IMR-90 (cell line): ENCODE measurements at regions not wholly inside any gene's neighbourhood (a gene's known extent, or its start where the extent isn't known, plus 50 kb on each side); places are given as distances from the start of the nearest gene placed in this dataset.

ENCODE experiments used
- ATAC-seq: fragments of 200-7000 bp; cut with Tn5 transposase; 2 replicates; pipeline ENCODE4 v1.9.1; 2020; ENCODE audit warnings: low read depth, mild to moderate bottlenecking, moderate library complexity
- BruUV-seq: library from RNA; stranded (reverse); fragments of 400-500 nt; replicated peaks from 2 replicates; lab custom pipeline; 2021; lab: Mats Ljungman, UMichigan
- CTCF ChIA-PET: fragments of 300-600 bp; formaldehyde crosslinking; extraction: SDS; loops from one replicate; lab custom pipeline; 2021; ENCODE audit warnings: antibody characterized with exemption; lab: Yijun Ruan, JAX
- POLR2A ChIA-PET: fragments of 300-600 bp; sonication (Branson Sonifier 250); formaldehyde crosslinking; loops from one replicate; lab custom pipeline; 2022; ENCODE audit warnings: antibody characterized with exemption; ENCODE audit not compliant: unreplicated experiment; lab: Charles Lee
- DNase-seq: peaks from one replicate; pipeline ENCODE4 v3.0.0; 2013
- H2AFZ ChIP-seq: replicated peaks from 2 replicates; pipeline ENCODE3; 2013; ENCODE audit warnings: low read length, mild to moderate bottlenecking; ENCODE audit not compliant: poor library complexity
- H2AK5ac ChIP-seq: 2 replicates; pipeline ENCODE4 v1.6.1; 2013; ENCODE audit warnings: low read depth, low read length, inconsistent platforms
- H2AK9ac ChIP-seq: replicated peaks from 2 replicates; pipeline ENCODE3; 2013; ENCODE audit warnings: mild to moderate bottlenecking, low read depth, low read length, moderate library complexity; ENCODE audit not compliant: poor library complexity
- H2BK120ac ChIP-seq: 2 replicates; pipeline ENCODE4 v1.6.1; 2013; ENCODE audit warnings: low read depth, low read length, inconsistent platforms
- H2BK15ac ChIP-seq: 3 replicates; pipeline ENCODE4 v1.6.1; 2013; ENCODE audit warnings: low read depth, low read length, inconsistent platforms
- H2BK20ac ChIP-seq: 2 replicates; pipeline ENCODE4 v1.6.1; 2013; ENCODE audit warnings: low read depth, mild to moderate bottlenecking, inconsistent platforms, low read length, moderate library complexity
- H2BK5ac ChIP-seq: 2 replicates; pipeline ENCODE4 v1.6.1; 2013; ENCODE audit warnings: mild to moderate bottlenecking, low read depth, low read length, inconsistent platforms; ENCODE audit not compliant: poor library complexity, severe bottlenecking
- H3K14ac ChIP-seq: replicated peaks from 2 replicates; pipeline ENCODE4 v1.6.1; 2013; ENCODE audit warnings: low read depth, low read length, inconsistent platforms
- H3K18ac ChIP-seq: 2 replicates; pipeline ENCODE4 v1.6.1; 2013; ENCODE audit warnings: low read depth, low read length, control low read depth
- H3K23ac ChIP-seq: 2 replicates; pipeline ENCODE4 v1.6.1; 2013; ENCODE audit warnings: low read depth, low read length, inconsistent platforms
- H3K27ac ChIP-seq: 2 replicates; pipeline ENCODE4 v1.5.1; 2013; ENCODE audit warnings: mild to moderate bottlenecking, control low read depth, low read length; ENCODE audit not compliant: insufficient read depth
- H3K27me3 ChIP-seq: 2 replicates; pipeline ENCODE4 v1.6.1; 2013; ENCODE audit warnings: low read length; ENCODE audit not compliant: control insufficient read depth, insufficient read depth
- H3K36me3 ChIP-seq: 2 replicates; pipeline ENCODE4 v1.6.1; 2013; ENCODE audit warnings: low read length, mixed read lengths; ENCODE audit not compliant: control insufficient read depth, insufficient read depth
- H3K4ac ChIP-seq: 2 replicates; pipeline ENCODE4 v1.6.1; 2013; ENCODE audit warnings: low read depth, low read length, inconsistent platforms
- H3K4me1 ChIP-seq: 2 replicates; pipeline ENCODE4 v1.6.1; 2013; ENCODE audit warnings: low read length, mixed read lengths; ENCODE audit not compliant: control insufficient read depth, insufficient read depth
- H3K4me2 ChIP-seq: 2 replicates; pipeline ENCODE4 v1.6.1; 2013; ENCODE audit warnings: low read depth, mild to moderate bottlenecking, control low read depth, low read length, moderate library complexity
- H3K4me3 ChIP-seq: 2 replicates; pipeline ENCODE4 v1.5.1; 2013; ENCODE audit warnings: low read depth, mild to moderate bottlenecking, control low read depth, low read length, moderate library complexity; ENCODE audit not compliant: insufficient read depth
- H3K56ac ChIP-seq: 2 replicates; pipeline ENCODE4 v1.6.1; 2013; ENCODE audit warnings: low read length, inconsistent platforms; ENCODE audit not compliant: insufficient read depth; ENCODE audit errors: extremely low read depth
- H3K79me1 ChIP-seq, 2 experiments: 2 replicates each; pipeline ENCODE4 v1.6.1; 2013; ENCODE audit warnings: low read length in 2 of 2, inconsistent platforms in 1 of 2, low read depth in 1 of 2
- H3K9ac ChIP-seq: 2 replicates; pipeline ENCODE4 v1.6.1; 2013; ENCODE audit warnings: low read depth, low read length, control low read depth
- H3K9me1 ChIP-seq: 2 replicates; pipeline ENCODE4 v1.6.1; 2013; ENCODE audit warnings: low read length, inconsistent platforms; ENCODE audit not compliant: insufficient read depth
- H3K9me3 ChIP-seq: 2 replicates; pipeline ENCODE4 v1.6.1; 2013; ENCODE audit warnings: low read length; ENCODE audit not compliant: control insufficient read depth, insufficient read depth
- H4K20me1 ChIP-seq: 2 replicates; pipeline ENCODE4 v1.6.1; 2013; ENCODE audit warnings: low read length, inconsistent platforms; ENCODE audit not compliant: insufficient read depth
- H4K5ac ChIP-seq: 2 replicates; pipeline ENCODE4 v1.6.1; 2013; ENCODE audit warnings: mild to moderate bottlenecking, low read depth, low read length, control low read depth
- H4K8ac ChIP-seq, 2 experiments: 2 replicates each; pipeline ENCODE4 v1.6.1; 2013; ENCODE audit warnings: low read depth in 2 of 2, low read length in 2 of 2, control low read depth in 1 of 2, inconsistent platforms in 1 of 2
- H4K91ac ChIP-seq: 2 replicates; pipeline ENCODE4 v1.6.1; 2013; ENCODE audit warnings: low read depth, low read length, inconsistent platforms; ENCODE audit not compliant: insufficient read depth
- BHLHE40 ChIP-seq: fragments of 150-350 bp; IDR thresholded peaks from 2 replicates; pipeline ENCODE4 v1.6.1; 2016; ENCODE audit warnings: mild to moderate bottlenecking, low read depth, low read length
- CEBPB ChIP-seq: IDR thresholded peaks from 2 replicates; pipeline ENCODE4 v1.6.1; 2012; ENCODE audit warnings: low read depth, low read length, improper control_type of control experiment
- CHD1 ChIP-seq: IDR thresholded peaks from 2 replicates; pipeline ENCODE4 v1.6.1; 2012; ENCODE audit warnings: low read depth, low read length, improper control_type of control experiment
- FOS ChIP-seq: fragments of 150-350 bp; IDR thresholded peaks from 2 replicates; pipeline ENCODE4 v1.6.1; 2016; ENCODE audit warnings: low read depth, low read length
- MAFK ChIP-seq: IDR thresholded peaks from 2 replicates; pipeline ENCODE4 v1.6.1; 2012; ENCODE audit warnings: low read depth, low read length, improper control_type of control experiment
- MAZ ChIP-seq: IDR thresholded peaks from 2 replicates; pipeline ENCODE4 v1.6.1; 2012; ENCODE audit warnings: low read depth, mild to moderate bottlenecking, low read length, improper control_type of control experiment, moderate library complexity, borderline replicate concordance
- MXI1 ChIP-seq: IDR thresholded peaks from 2 replicates; pipeline ENCODE4 v1.6.1; 2012; ENCODE audit warnings: low read depth, mild to moderate bottlenecking, low read length, moderate library complexity, borderline replicate concordance
- NFE2L2 ChIP-seq: fragments of 150-350 bp; IDR thresholded peaks from 2 replicates; pipeline ENCODE4 v1.6.1; 2016; ENCODE audit warnings: low read depth, mild to moderate bottlenecking, low read length
- POLR2A ChIP-seq: IDR thresholded peaks from 2 replicates; pipeline ENCODE4 v1.6.1; 2012; ENCODE audit warnings: mild to moderate bottlenecking, low read depth, low read length
- RAD21 ChIP-seq: IDR thresholded peaks from 2 replicates; pipeline ENCODE4 v1.6.1; 2012; ENCODE audit warnings: low read length, improper control_type of control experiment
- RCOR1 ChIP-seq: IDR thresholded peaks from 2 replicates; pipeline ENCODE4 v1.6.1; 2012; ENCODE audit warnings: mild to moderate bottlenecking, low read length, improper control_type of control experiment; ENCODE audit not compliant: insufficient replicate concordance
- dilution Hi-C: fragments of 300-500 bp; cut with HindIII; formaldehyde crosslinking; loops from one replicate; pipeline ENCODE4 v1.14.3; 2018; ENCODE audit warnings: low sequenced_read_pairs; ENCODE audit not compliant: unreplicated experiment
- in situ Hi-C: fragments of 300-500 bp; cut with MboI; formaldehyde crosslinking; loops from 3 replicates; pipeline ENCODE4 v1.14.3; 2019; ENCODE audit warnings: low sequenced_read_pairs, inconsistent platforms, mixed read lengths
- intact Hi-C: fragments of 100-400 bp; cut with micrococcal nuclease; formaldehyde crosslinking; loops from 2 replicates; pipeline ENCODE4 v1.10.0; 2022
- TF ChIP-seq, protein P1 (sequence below): fragments of 150-350 bp; IDR thresholded peaks from 2 replicates; pipeline ENCODE4 v1.6.1; 2017; ENCODE audit warnings: mild to moderate bottlenecking, antibody characterized with exemption, low read length, low read depth
- TF ChIP-seq, protein P2 (sequence below): fragments of 150-350 bp; IDR thresholded peaks from 2 replicates; pipeline ENCODE4 v1.6.1; 2016; ENCODE audit warnings: low read depth, mild to moderate bottlenecking, low read length, moderate library complexity, borderline replicate concordance
- TF ChIP-seq, protein P3 (sequence below): conservative IDR thresholded peaks from 2 replicates; pipeline ENCODE4 v1.5.1; 2012; ENCODE audit warnings: mild to moderate bottlenecking, low read depth, low read length, improper control_type of control experiment

DNA sequence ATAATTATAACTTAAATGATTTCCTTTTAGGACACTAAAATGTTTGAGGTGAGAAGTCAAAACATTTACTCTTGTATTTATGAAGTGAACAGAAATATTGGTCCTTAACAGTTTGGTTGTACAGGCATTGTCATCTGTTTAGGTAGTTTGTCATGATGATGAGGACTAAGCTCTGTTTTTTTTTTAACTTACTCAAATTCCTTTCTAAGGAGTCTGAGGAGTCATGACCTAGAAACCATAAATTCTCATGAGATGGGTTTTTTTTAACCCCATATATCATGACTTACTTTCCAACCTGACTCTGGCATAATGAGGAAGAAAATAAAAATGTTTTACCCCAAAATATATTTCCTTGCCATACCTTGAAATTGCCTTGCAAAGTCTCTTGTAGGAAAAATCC lies 1176.2 kb downstream of the SUCLG1 start:
- TF ChIP-seq, protein P1, sequence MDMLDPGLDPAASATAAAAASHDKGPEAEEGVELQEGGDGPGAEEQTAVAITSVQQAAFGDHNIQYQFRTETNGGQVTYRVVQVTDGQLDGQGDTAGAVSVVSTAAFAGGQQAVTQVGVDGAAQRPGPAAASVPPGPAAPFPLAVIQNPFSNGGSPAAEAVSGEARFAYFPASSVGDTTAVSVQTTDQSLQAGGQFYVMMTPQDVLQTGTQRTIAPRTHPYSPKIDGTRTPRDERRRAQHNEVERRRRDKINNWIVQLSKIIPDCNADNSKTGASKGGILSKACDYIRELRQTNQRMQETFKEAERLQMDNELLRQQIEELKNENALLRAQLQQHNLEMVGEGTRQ: no peak
- TF ChIP-seq, protein P2, sequence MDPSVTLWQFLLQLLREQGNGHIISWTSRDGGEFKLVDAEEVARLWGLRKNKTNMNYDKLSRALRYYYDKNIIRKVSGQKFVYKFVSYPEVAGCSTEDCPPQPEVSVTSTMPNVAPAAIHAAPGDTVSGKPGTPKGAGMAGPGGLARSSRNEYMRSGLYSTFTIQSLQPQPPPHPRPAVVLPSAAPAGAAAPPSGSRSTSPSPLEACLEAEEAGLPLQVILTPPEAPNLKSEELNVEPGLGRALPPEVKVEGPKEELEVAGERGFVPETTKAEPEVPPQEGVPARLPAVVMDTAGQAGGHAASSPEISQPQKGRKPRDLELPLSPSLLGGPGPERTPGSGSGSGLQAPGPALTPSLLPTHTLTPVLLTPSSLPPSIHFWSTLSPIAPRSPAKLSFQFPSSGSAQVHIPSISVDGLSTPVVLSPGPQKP: no peak
- no peak for TF ChIP-seq RCOR1
- TF ChIP-seq CEBPB: no peak
- TF ChIP-seq NFE2L2: no peak
- no peak for TF ChIP-seq FOS
- TF ChIP-seq CHD1: no peak
- no peak for TF ChIP-seq MAZ
- no peak for TF ChIP-seq MXI1
- no peak for TF ChIP-seq POLR2A
- no peak for TF ChIP-seq MAFK
- TF ChIP-seq, protein P3, sequence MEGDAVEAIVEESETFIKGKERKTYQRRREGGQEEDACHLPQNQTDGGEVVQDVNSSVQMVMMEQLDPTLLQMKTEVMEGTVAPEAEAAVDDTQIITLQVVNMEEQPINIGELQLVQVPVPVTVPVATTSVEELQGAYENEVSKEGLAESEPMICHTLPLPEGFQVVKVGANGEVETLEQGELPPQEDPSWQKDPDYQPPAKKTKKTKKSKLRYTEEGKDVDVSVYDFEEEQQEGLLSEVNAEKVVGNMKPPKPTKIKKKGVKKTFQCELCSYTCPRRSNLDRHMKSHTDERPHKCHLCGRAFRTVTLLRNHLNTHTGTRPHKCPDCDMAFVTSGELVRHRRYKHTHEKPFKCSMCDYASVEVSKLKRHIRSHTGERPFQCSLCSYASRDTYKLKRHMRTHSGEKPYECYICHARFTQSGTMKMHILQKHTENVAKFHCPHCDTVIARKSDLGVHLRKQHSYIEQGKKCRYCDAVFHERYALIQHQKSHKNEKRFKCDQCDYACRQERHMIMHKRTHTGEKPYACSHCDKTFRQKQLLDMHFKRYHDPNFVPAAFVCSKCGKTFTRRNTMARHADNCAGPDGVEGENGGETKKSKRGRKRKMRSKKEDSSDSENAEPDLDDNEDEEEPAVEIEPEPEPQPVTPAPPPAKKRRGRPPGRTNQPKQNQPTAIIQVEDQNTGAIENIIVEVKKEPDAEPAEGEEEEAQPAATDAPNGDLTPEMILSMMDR: no peak
- no peak for TF ChIP-seq RAD21
- TF ChIP-seq BHLHE40: no peak
- no peak overlapping the region for H2BK5ac ChIP-seq
- no peaks in the 10 kb centered on the region for H3K4me1 ChIP-seq
- H3K36me3 ChIP-seq: no peaks in the 10 kb centered on the region
- no peak overlapping the region for H3K4me3 ChIP-seq
- no peak overlapping the region for H2BK120ac ChIP-seq
- H3K23ac ChIP-seq: no peak overlapping the region
- no peak overlapping the region for H3K9ac ChIP-seq
- H3K27ac ChIP-seq: no peak overlapping the region
- in situ Hi-C loops: no loop called here
- no peak overlapping the region for H2AK9ac ChIP-seq
- dilution Hi-C loops: no loop called here
- no peaks in the 10 kb centered on the region for H3K9me1 ChIP-seq
- intact Hi-C loops: no loop called here
- no peak overlapping the region for H4K5ac ChIP-seq
- H3K14ac ChIP-seq: no peak overlapping the region
- no peak overlapping the region for H3K56ac ChIP-seq
- no peak for ATAC-seq
- H2BK15ac ChIP-seq: no peak overlapping the region
- no peak overlapping the region for H2BK20ac ChIP-seq
- BruUV-seq: no TSS peak
- POLR2A ChIA-PET: no interaction called here
- no peak overlapping the region for H4K91ac ChIP-seq
- H2AK5ac ChIP-seq: no peak overlapping the region
- no peaks in the 10 kb centered on the region for H3K27me3 ChIP-seq
- no peaks in the 10 kb centered on the region for H4K20me1 ChIP-seq
- H3K18ac ChIP-seq: no peak overlapping the region
- H3K79me1 ChIP-seq: no peaks in the 10 kb centered on the region
- no peak for DNase-seq
- no peak overlapping the region for H2AFZ ChIP-seq
- CTCF ChIA-PET: no interaction called here
- no peak overlapping the region for H4K8ac ChIP-seq
- no peak overlapping the region for H3K4me2 ChIP-seq
- no peak overlapping the region for H3K4ac ChIP-seq
- no peaks in the 10 kb centered on the region for H3K9me3 ChIP-seq
